K562 (cell line): ENCODE measurements at regions not wholly inside any gene's neighbourhood (a gene's known extent, or its start where the extent isn't known, plus 50 kb on each side); places are given as distances from the start of the nearest gene placed in this dataset.

Source experiments
- ATAC-seq: fragments of 200-7000 bp; cut with Tn5 transposase; 3 replicates; pipeline ENCODE4 v1.9.1; 2020; ENCODE audit warnings: moderate library complexity
- BruUV-seq: library from RNA; stranded (reverse); fragments of 400-500 nt; replicated peaks from 2 replicates; lab custom pipeline; 2021; lab: Mats Ljungman, UMichigan
- CTCF ChIA-PET: fragments of 300-600 bp; formaldehyde crosslinking; extraction: SDS; loops from one replicate; lab custom pipeline; 2021; ENCODE audit warnings: low intra/inter-chr PET ratio; lab: Yijun Ruan, JAX
- POLR2A ChIA-PET: fragments of 300-600, 350-650 bp; sonication (Branson Sonifier 250); formaldehyde crosslinking; extraction: SDS; loops from one replicate; lab custom pipeline; 2021; ENCODE audit warnings: antibody characterized with exemption, inconsistent platforms; lab: Yijun Ruan, JAX
- DNase-seq, 4 experiments: peaks; one replicate each; pipeline versions ENCODE4 v3.0.0 to v3.0.0-alpha.2; 2011 to 2018; ENCODE audit warnings: low spot score in 3 of 4, mixed read lengths in 3 of 4; ENCODE audit errors: extremely low read depth in 1 of 4
- FAIRE-seq: peaks from 2 replicates; lab custom pipeline; 2011; peaks lifted over from hg19 to GRCh38; lab: Jason Lieb, UNC
- H2AFZ ChIP-seq: 2 replicates; pipeline ENCODE4 v1.6.0; 2011; ENCODE audit warnings: low read depth, low read length, control low read depth, inconsistent platforms
- H3K27ac ChIP-seq: fragments of 200-600 bp; 3 replicates; pipeline ENCODE4 v1.8.0; 2011; ENCODE audit warnings: low read depth, mild to moderate bottlenecking, control low read depth, inconsistent platforms, low read length, moderate library complexity, mixed read lengths; ENCODE audit errors: extremely low read depth
- H3K27me3 ChIP-seq, 2 experiments: fragments of 300-600 bp in 1 of 2; 2 replicates in 1 of 2; 3 replicates in 1 of 2; pipeline versions ENCODE4 v1.6.0 to v1.8.0; 2011; ENCODE audit warnings: inconsistent platforms in 2 of 2, low read length in 2 of 2, mild to moderate bottlenecking in 1 of 2, mixed read lengths in 1 of 2, moderate library complexity in 1 of 2; ENCODE audit not compliant: control insufficient read depth in 2 of 2, insufficient read depth in 2 of 2
- H3K36me3 ChIP-seq: fragments of 300-600 bp; 3 replicates; pipeline ENCODE4 v1.8.0; 2011; ENCODE audit warnings: mild to moderate bottlenecking, low read length, inconsistent platforms; ENCODE audit not compliant: control insufficient read depth, insufficient read depth
- H3K4me1 ChIP-seq, 2 experiments: fragments of 200-600 bp in 1 of 2; replicated peaks in 1 of 2; 2 replicates in 1 of 2; 3 replicates in 1 of 2; pipeline versions ENCODE4 v1.5.1 to v1.8.0; 2011; ENCODE audit warnings: inconsistent platforms in 2 of 2, low read length in 2 of 2, mild to moderate bottlenecking in 1 of 2, mixed read lengths in 1 of 2, moderate library complexity in 1 of 2; ENCODE audit not compliant: control insufficient read depth in 2 of 2, insufficient read depth in 2 of 2
- H3K4me2 ChIP-seq: 2 replicates; pipeline ENCODE4 v1.6.1; 2011; ENCODE audit warnings: low read length, control low read depth, inconsistent platforms, mixed read lengths; ENCODE audit not compliant: insufficient read depth
- H3K4me3 ChIP-seq: fragments of 200-600 bp; sonication (generic), shearing (Covaris generic); 2 replicates; pipeline ENCODE4 v1.5.1; 2016; ENCODE audit warnings: control low read depth, inconsistent platforms
- H3K79me2 ChIP-seq: fragments of 200-600 bp; 3 replicates; pipeline ENCODE4 v1.8.0; 2011; ENCODE audit warnings: low read length, inconsistent platforms; ENCODE audit not compliant: control insufficient read depth, insufficient read depth
- H3K9ac ChIP-seq, 2 experiments: 2 replicates each; pipeline versions ENCODE4 v1.6.0 to v1.6.1; 2011; ENCODE audit warnings: low read depth in 2 of 2, low read length in 2 of 2, control low read depth in 1 of 2, inconsistent platforms in 1 of 2, mild to moderate bottlenecking in 1 of 2, mixed read lengths in 1 of 2; ENCODE audit not compliant: insufficient read depth in 1 of 2
- H3K9me1 ChIP-seq: one replicate; pipeline ENCODE4 v1.6.0; 2011; ENCODE audit warnings: inconsistent platforms, mild to moderate bottlenecking, low read length, moderate library complexity; ENCODE audit not compliant: control insufficient read depth, insufficient read depth
- H3K9me3 ChIP-seq: replicated peaks from 2 replicates; pipeline ENCODE4 v1.5.1; 2011; ENCODE audit warnings: low read depth, low read length, inconsistent platforms; ENCODE audit not compliant: control insufficient read depth, insufficient read depth
- H4K20me1 ChIP-seq: replicated peaks from 2 replicates; pipeline ENCODE4 v1.6.1; 2011; ENCODE audit warnings: low read length, inconsistent platforms, mixed read lengths; ENCODE audit not compliant: control insufficient read depth, insufficient read depth
- CREB5 ChIP-seq: fragments of 250-450 bp; sonication (Bioruptor Pico); IDR thresholded peaks from 2 replicates; pipeline ENCODE4 v1.5.0; 2020; ENCODE audit warnings: mild to moderate bottlenecking
- GTF3C2 ChIP-seq: IDR thresholded peaks from 3 replicates; pipeline ENCODE4 v1.6.1; 2011; ENCODE audit warnings: borderline replicate concordance, mild to moderate bottlenecking, moderate library complexity; ENCODE audit not compliant: insufficient read length; ENCODE audit errors: extremely low read depth
- HOMEZ ChIP-seq: fragments of 250-450 bp; sonication (Bioruptor Pico); IDR thresholded peaks from 2 replicates; pipeline ENCODE4 v1.4.0; 2020; ENCODE audit warnings: mild to moderate bottlenecking, moderate library complexity
- NELFE ChIP-seq: IDR thresholded peaks from 2 replicates; pipeline ENCODE4 v1.6.1; 2011; ENCODE audit warnings: mild to moderate bottlenecking; ENCODE audit not compliant: insufficient read depth, insufficient read length
- NR4A1 ChIP-seq, 2 experiments: fragments of 250-450 bp in 1 of 2; fragments of 450-650 bp in 1 of 2; sonication (Bioruptor Pico) in 1 of 2; IDR thresholded peaks; 2 replicates each; pipeline versions ENCODE4 v1.4.0 to v1.6.1; 2016 to 2020; ENCODE audit warnings: mild to moderate bottlenecking in 2 of 2, missing compliant biosample characterization in 1 of 2, missing genetic modification characterization in 1 of 2, moderate library complexity in 1 of 2
- ZBTB8A ChIP-seq: fragments of 450-650 bp; IDR thresholded peaks from 2 replicates; pipeline ENCODE4 v1.6.1; 2018; ENCODE audit warnings: mild to moderate bottlenecking, moderate library complexity; ENCODE audit not compliant: partially characterized antibody
- ZNF174 ChIP-seq: fragments of 250-450 bp; sonication (Bioruptor Pico); IDR thresholded peaks from 2 replicates; pipeline ENCODE4 v1.4.0; 2020; ENCODE audit warnings: mild to moderate bottlenecking
- WGBS: fragments of 100-300 bp; shearing (Covaris generic); methylation state at CpG from one replicate; pipeline ENCODE4 v1.1.6; 2016; ENCODE audit warnings: low coverage, mixed read lengths; ENCODE audit not compliant: insufficient coverage; ENCODE audit errors: missing lambda C conversion rate; 5-methylcytosine and 5-hydroxymethylcytosine counted together
- in situ Hi-C: fragments of 300-500 bp; cut with MboI; formaldehyde crosslinking; loops from 4 replicates; pipeline ENCODE4 v1.15.0; 2018; ENCODE audit warnings: inconsistent platforms, mixed read lengths
- intact Hi-C: fragments of 100-400 bp; cut with micrococcal nuclease; formaldehyde crosslinking; loops from 2 replicates; pipeline ENCODE4 v1.14.2; 2022

DNA sequence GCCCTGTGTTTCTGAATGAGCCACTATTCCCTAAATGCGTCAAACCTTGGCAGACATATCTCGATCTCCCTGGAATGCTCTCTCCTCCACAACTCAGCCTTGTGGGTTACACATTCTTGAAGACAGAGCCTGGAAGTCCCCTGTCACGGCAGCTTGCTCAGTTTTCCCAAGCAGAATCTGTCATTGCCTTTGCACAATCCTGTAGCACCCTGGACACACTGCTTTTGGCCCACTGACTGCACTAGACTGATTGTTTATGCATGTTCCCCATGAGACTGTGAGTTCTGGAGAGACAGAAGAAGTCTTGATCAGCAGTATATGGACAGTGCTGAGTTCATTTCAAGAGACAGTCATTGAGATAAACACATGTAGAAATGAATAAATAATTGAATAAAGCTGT is 406.7 kb downstream of the CD83 start (continued):
- no peak for TF ChIP-seq NELFE
- no peak for TF ChIP-seq ZBTB8A
- TF ChIP-seq NR4A1 (CRISPR knock-in tag; IDR thresholded peaks at IDR 0.05) = no peak
- no peak for TF ChIP-seq NR4A1 (tag; IDR thresholded peaks at IDR 0.05)
- no peak for TF ChIP-seq ZNF174
- no peak for TF ChIP-seq CREB5
- TF ChIP-seq, all 486 proteins: peak for 0

GRCh38 chr6:14530385-14530784 is 412.8 kb downstream of the CD83 start:
- Histone ChIP-seq H4K20me1 (no peaks in the 10 kb centered on the region), H2AFZ (no peak overlapping the region), H3K9ac (no peak overlapping the region), H3K9me3 (no peaks in the 10 kb centered on the region), H3K4me2 (no peak overlapping the region), H3K36me3 (no peaks in the 10 kb centered on the region), H3K79me2 (no peaks in the 10 kb centered on the region), H3K27me3 (no peaks in the 10 kb centered on the region), H3K4me1 (no peaks in the 10 kb centered on the region), H3K9me1 (no peaks in the 10 kb centered on the region), H3K4me3 (no peak overlapping the region), H3K27ac (no peak overlapping the region)
- no peak for TF ChIP-seq GTF3C2
- TF ChIP-seq HOMEZ (CRISPR knock-in tag) = no peak
- no peak for DNase-seq
- in situ Hi-C loops (no loop called here), intact Hi-C loops (no loop called here)
- no peak for ATAC-seq
- ChIA-PET POLR2A (interaction anchor here (0.7 to 1.1 kb wide), 2 partner anchors 11 to 204 kb away, joined by 3 read pairs; no protein-coding TSS in a partner anchor), CTCF (no interaction called here)
- 29% methylated on average over 4 of the region's 4 CpGs for WGBS
- no TSS peak for BruUV-seq
- peak; percentile 29 for FAIRE-seq
